ENCODE measurements at regions not wholly inside any gene's neighbourhood (a gene's known extent, or its start where the extent isn't known, plus 50 kb on each side); places are given as distances from the start of the nearest gene placed in this dataset.

DNA sequence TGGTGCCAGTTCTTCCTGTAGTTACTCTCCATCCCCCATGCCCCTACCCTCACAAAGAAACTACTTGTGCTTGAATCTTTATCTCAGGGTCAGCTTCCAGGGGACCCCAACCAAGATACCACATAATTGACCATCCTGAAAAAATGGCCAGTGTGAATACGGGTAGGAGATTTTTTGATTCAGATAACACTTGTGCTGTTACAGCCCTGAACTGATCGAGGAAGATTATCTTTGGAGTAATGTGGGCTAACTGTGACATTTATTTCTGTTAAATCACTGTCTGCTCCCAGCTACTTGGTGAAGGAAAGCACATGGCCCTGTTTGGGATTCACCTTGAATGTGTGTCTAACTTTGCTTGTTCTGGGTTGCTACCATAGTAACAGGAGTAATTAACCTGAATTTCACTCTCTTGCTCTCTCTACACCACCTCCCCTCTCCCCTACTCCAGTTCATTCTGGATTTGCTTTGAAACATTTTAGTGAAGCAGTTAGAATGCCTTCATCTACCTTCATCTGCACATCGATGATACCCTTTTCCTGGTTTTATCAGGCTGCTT is 219.6 kb upstream of the CHD6 start:
- TF ChIP-seq, protein P1, sequence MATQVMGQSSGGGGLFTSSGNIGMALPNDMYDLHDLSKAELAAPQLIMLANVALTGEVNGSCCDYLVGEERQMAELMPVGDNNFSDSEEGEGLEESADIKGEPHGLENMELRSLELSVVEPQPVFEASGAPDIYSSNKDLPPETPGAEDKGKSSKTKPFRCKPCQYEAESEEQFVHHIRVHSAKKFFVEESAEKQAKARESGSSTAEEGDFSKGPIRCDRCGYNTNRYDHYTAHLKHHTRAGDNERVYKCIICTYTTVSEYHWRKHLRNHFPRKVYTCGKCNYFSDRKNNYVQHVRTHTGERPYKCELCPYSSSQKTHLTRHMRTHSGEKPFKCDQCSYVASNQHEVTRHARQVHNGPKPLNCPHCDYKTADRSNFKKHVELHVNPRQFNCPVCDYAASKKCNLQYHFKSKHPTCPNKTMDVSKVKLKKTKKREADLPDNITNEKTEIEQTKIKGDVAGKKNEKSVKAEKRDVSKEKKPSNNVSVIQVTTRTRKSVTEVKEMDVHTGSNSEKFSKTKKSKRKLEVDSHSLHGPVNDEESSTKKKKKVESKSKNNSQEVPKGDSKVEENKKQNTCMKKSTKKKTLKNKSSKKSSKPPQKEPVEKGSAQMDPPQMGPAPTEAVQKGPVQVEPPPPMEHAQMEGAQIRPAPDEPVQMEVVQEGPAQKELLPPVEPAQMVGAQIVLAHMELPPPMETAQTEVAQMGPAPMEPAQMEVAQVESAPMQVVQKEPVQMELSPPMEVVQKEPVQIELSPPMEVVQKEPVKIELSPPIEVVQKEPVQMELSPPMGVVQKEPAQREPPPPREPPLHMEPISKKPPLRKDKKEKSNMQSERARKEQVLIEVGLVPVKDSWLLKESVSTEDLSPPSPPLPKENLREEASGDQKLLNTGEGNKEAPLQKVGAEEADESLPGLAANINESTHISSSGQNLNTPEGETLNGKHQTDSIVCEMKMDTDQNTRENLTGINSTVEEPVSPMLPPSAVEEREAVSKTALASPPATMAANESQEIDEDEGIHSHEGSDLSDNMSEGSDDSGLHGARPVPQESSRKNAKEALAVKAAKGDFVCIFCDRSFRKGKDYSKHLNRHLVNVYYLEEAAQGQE (IDR thresholded peaks at IDR 0.05; ENCODE audit: low read depth): no peak
- TF ChIP-seq CEBPB (IDR thresholded peaks at IDR 0.05): no peak
- TF ChIP-seq TAF1 (IDR thresholded peaks at IDR 0.05; ENCODE audit: low read depth): no peak
- no peak for TF ChIP-seq ZBTB7A (IDR thresholded peaks at IDR 0.05; ENCODE audit: low read depth)
